ENCODE measurements at regions not wholly inside any gene's neighbourhood (a gene's known extent, or its start where the extent isn't known, plus 50 kb on each side); places are given as distances from the start of the nearest gene placed in this dataset.

- TF ChIP-seq CTCF (conservative IDR thresholded peaks at IDR 0.05; ENCODE audit: low read depth in 2 of 2) (no peak), EZH2phosphoT487 (IDR thresholded peaks at IDR 0.05; ENCODE audit: unreplicated experiment) (no peak), EZH2 (IDR thresholded peaks at IDR 0.05; ENCODE audit: low read depth, unreplicated experiment) (no peak), CREB1 (CRISPR knock-in tag; IDR thresholded peaks at IDR 0.05; ENCODE audit: low read depth) (no peak)
Measured at GRCh38 chr18:73943763-73944162, 203.9 kb downstream of the FBXO15 start.

All from GM23338 (cell line).